T-helper 2 cell treated with Interferon-gamma antibody and Interleukin-4, amounts not matched to agents 5 μg/mL and 100 μg/mL, for 36 hours (primary cell): ENCODE measurements at regions not wholly inside any gene's neighbourhood (a gene's known extent, or its start where the extent isn't known, plus 50 kb on each side); places are given as distances from the start of the nearest gene placed in this dataset.
"Not testable (repeated sequence)": the region's sequence is repeated elsewhere in the genome, so short reads cannot be mapped to it uniquely, and the experiment has no call there.

Experiments
- DNase-seq: peaks from one replicate; pipeline ENCODE4 v3.0.0; 2021; ENCODE audit warnings: low spot score
- H3K27ac Mint-ChIP-seq: one replicate; pipeline ENCODE4 v1.8.0; 2021; ENCODE audit warnings: mild to moderate bottlenecking, mixed read lengths
- H3K27me3 Mint-ChIP-seq: one replicate; pipeline ENCODE4 v1.8.0; 2021; ENCODE audit warnings: low read depth, mixed read lengths
- H3K36me3 Mint-ChIP-seq: one replicate; pipeline ENCODE4 v1.8.0; 2021; ENCODE audit warnings: low read depth, mixed read lengths
- H3K4me1 Mint-ChIP-seq: one replicate; pipeline ENCODE4 v1.8.0; 2021; ENCODE audit warnings: low read depth, mixed read lengths
- H3K4me3 Mint-ChIP-seq: one replicate; pipeline ENCODE4 v1.8.0; 2022; ENCODE audit warnings: mild to moderate bottlenecking, moderate library complexity, mixed read lengths
- H3K9me3 Mint-ChIP-seq: one replicate; pipeline ENCODE4 v1.8.0; 2021; ENCODE audit warnings: mixed read lengths

- H3K27me3 Mint-ChIP-seq = no peaks in the 10 kb centered on the region
- H3K27ac Mint-ChIP-seq = no peak overlapping the region
- DNase-seq = no peak
- H3K4me1 Mint-ChIP-seq = no peaks in the 10 kb centered on the region
- no peaks in the 10 kb centered on the region for H3K36me3 Mint-ChIP-seq
- no peaks in the 10 kb centered on the region for H3K9me3 Mint-ChIP-seq
- H3K4me3 Mint-ChIP-seq = no peak overlapping the region
Observed at GRCh38 chr16:9658586-9658985, 523.6 kb downstream of the GRIN2A start.

DNA sequence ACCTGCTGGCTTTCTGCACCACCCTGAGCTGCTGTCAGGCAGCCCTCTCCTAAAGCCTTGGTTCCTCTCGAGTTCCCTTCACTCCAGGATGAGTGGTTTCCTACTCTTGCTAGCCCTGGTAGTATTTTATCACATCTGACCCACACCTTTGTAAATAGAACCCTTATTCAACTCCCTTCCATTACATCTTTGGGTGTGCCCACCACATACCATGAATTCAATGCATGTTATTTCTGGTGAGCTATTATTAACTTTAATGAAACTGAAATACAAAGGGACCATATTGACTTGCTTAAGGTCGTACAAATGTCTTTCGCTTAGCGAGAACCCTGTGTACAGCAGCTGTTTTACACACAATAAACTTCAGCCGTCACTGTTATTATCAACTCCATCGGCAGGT is 521.3 kb downstream of the GRIN2A start:
- no peak overlapping the region for H3K4me3 Mint-ChIP-seq
- H3K27ac Mint-ChIP-seq = no peak overlapping the region
- no peak for DNase-seq
- peaks cover 7% of the 10 kb centered on the region for H3K9me3 Mint-ChIP-seq
- no peaks in the 10 kb centered on the region for H3K27me3 Mint-ChIP-seq
- no peaks in the 10 kb centered on the region for H3K4me1 Mint-ChIP-seq
- no peaks in the 10 kb centered on the region for H3K36me3 Mint-ChIP-seq

GRCh38 chr16:9661336-9662017 is 520.8 kb downstream of the GRIN2A start:
- no peak for DNase-seq
- Mint-ChIP-seq H3K36me3 (no peaks in the 10 kb centered on the region), H3K27me3 (no peaks in the 10 kb centered on the region), H3K4me3 (no peak overlapping the region), H3K9me3 (peaks cover 9% of the 10 kb centered on the region), H3K27ac (no peak overlapping the region), H3K4me1 (no peaks in the 10 kb centered on the region)

- Mint-ChIP-seq H3K9me3 (peaks cover 9% of the 10 kb centered on the region), H3K36me3 (no peaks in the 10 kb centered on the region), H3K4me1 (no peaks in the 10 kb centered on the region), H3K27me3 (no peaks in the 10 kb centered on the region), H3K27ac (no peak overlapping the region), H3K4me3 (no peak overlapping the region)
- no peak for DNase-seq
Observed at GRCh38 chr16:9663588-9663987, 518.6 kb downstream of the GRIN2A start.

- no peaks in the 10 kb centered on the region for H3K4me1 Mint-ChIP-seq
- no peak overlapping the region for H3K4me3 Mint-ChIP-seq
- H3K36me3 Mint-ChIP-seq = no peaks in the 10 kb centered on the region
- H3K9me3 Mint-ChIP-seq = peaks cover 9% of the 10 kb centered on the region
- H3K27me3 Mint-ChIP-seq = no peaks in the 10 kb centered on the region
- DNase-seq = no peak
- H3K27ac Mint-ChIP-seq = no peak overlapping the region
Observed at GRCh38 chr16:9665851-9666271, 516.4 kb downstream of the GRIN2A start.

DNA sequence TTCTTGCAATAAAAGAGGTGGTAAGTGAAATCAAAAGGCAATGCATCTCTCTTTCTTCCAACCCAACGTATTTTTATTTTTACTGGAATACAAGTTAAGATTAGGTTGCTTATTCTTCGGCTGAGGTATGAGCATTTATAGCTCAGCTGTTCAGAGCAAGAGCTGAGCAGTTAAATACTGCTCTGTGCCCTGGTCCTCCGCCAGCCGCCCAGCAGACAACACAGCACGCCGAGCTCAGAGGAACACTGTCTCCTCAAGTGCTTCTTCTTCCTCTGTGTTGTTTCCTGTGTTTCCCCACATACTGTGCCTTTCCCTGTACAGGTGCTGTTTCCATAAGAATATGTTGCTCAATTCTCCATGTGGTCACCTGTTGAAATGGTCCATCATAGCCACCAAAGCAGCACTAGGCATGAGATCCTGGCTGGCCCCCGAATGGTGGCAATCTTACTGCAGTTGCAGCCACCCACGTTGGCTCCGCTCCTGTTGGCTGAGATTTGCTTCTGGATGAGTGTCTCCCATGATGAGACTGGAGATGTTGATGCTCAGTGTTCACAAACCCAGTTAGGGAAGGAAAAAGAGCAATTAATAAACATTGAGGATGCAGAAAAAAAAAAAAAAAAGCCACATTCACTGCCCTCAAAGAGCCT is 515.3 kb downstream of the GRIN2A start:
- Mint-ChIP-seq H3K36me3 (no peaks in the 10 kb centered on the region), H3K4me1 (no peaks in the 10 kb centered on the region), H3K27ac (no peak overlapping the region), H3K27me3 (no peaks in the 10 kb centered on the region), H3K9me3 (peaks cover 9% of the 10 kb centered on the region), H3K4me3 (no peak overlapping the region)
- no peak for DNase-seq

DNA sequence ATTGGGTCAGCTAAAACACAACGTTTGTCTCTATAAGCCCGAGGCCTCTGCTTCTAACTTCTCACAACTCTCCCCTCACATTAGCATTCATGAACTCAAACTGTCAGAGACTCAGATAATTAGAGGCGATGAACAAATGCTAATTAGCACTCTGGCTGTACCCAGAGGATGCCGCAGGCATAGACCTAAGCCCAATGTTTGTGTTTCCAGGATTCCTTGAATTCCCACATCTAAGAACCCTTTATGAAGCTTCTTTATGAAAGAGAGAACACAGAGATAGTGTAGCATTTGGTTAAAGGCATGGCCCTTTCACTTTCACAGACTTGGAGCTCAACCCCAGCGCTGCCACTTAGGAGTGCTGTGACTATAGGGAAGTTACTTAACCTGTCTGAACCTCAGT is 512.2 kb downstream of the GRIN2A start:
- Mint-ChIP-seq H3K27me3 (no peaks in the 10 kb centered on the region), H3K36me3 (no peaks in the 10 kb centered on the region), H3K27ac (no peak overlapping the region), H3K4me3 (no peak overlapping the region), H3K4me1 (no peaks in the 10 kb centered on the region), H3K9me3 (peaks cover 7% of the 10 kb centered on the region)
- no peak for DNase-seq

GRCh38 chr16:9670616-9671015 is 511.6 kb downstream of the GRIN2A start:
- H3K27me3 Mint-ChIP-seq, H3K4me1 Mint-ChIP-seq, H3K27ac Mint-ChIP-seq, DNase-seq, H3K4me3 Mint-ChIP-seq, H3K9me3 Mint-ChIP-seq, H3K36me3 Mint-ChIP-seq: not testable (repeated sequence)

DNA sequence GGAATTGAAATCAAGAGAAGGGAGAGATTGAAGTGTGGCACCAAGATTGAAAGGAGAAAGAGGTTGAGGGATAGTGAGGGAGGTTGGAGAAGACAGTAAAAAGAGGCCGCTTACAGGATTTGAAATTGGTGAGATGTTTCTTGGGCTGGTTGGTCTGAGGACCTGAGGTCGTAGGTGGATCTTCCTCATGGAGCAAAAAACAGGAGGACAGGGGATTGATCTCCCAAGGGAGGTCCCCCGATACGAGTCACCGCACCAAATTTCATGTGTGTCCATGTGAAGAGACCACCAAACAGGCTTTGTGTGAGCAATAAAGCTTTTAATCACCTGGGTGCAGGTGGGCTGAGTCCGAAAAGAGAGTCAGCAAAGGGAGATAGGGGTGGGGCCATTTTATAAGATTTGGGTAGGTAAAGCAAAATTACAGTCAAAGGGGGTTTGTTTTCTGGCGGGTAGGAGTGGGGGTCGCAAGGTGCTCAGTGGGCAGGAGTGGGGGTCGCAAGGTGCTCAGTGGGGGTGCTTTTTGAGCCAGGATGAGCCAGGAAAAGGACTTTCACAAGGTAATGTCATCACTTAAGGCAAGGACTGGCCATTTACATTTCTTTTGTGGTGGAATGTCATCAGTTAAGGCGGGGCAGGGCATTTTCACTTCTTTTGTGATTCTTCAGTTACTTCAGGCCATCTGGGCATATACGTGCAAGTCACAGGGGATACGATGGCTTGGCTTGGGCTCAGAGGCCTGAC is 505.5 kb downstream of the GRIN2A start:
- H3K4me1 Mint-ChIP-seq, DNase-seq, H3K27me3 Mint-ChIP-seq, H3K4me3 Mint-ChIP-seq, H3K9me3 Mint-ChIP-seq, H3K36me3 Mint-ChIP-seq, H3K27ac Mint-ChIP-seq: not testable (repeated sequence)

- Mint-ChIP-seq H3K4me1 (no peaks in the 10 kb centered on the region), H3K4me3 (no peak overlapping the region), H3K27me3 (no peaks in the 10 kb centered on the region), H3K9me3 (peaks cover 5% of the 10 kb centered on the region), H3K27ac (no peak overlapping the region), H3K36me3 (no peaks in the 10 kb centered on the region)
- no peak for DNase-seq
Observed at GRCh38 chr16:9677301-9677653, 505.0 kb downstream of the GRIN2A start.

DNA sequence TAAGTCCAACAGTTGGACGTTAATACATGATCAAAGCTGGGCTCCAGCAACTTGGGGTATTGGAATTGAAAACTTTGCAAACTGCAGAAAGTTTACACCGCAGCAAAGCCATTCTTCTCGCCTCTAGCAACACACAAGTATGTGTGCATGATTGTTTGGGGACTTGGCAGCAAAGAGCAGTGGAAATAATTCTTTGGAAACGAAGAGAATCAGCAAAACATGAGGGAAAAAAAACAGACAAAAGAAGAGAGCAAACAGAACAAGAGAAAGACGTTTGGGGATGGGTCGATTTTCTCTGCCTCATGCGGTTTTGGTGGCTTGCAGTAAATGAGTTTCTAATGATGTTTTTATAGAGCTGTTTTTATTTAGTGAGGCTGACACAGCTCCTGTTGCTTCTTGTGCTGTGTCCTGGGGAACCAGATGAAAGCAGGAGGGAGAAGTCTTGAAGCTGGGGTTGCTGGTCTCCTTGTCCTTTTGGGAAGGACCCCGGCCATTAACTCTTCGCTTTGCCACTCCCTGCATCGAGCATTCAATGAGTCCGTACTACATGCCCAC is 502.9 kb downstream of the GRIN2A start:
- no peak for DNase-seq
- Mint-ChIP-seq H3K36me3 (no peaks in the 10 kb centered on the region), H3K27ac (no peak overlapping the region), H3K4me1 (no peaks in the 10 kb centered on the region), H3K9me3 (peaks cover 20% of the 10 kb centered on the region), H3K27me3 (no peaks in the 10 kb centered on the region), H3K4me3 (no peak overlapping the region)

DNA sequence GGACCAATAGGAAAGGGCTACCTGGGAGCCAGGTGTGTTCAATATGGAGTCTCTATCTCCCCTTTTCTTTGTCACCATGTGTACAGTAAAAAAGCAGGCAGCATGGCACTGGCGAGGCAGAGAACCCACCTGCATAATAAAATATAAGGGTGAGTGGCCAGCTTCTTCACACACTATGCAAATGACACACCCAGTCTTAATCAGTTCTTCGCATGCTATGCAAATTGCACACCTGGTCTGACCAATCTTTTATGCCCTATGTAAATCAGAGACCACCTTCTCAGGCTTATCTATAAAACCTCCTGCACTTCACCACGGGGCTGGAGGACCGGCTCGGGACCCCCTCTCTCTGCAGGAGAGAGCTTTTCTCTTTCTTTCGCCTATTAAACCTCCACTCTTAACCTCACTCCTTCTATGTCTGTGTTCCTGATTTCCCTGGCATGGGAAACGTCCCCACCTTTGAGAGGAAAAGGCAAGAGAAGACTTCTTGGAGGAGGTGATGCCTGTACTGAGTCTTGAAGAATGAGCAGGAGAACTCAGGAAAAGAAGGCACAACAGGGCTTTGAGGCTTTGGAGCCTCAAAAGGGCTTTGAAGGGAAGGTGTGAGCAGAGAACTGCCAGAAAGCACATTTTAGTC is 502.1 kb downstream of the GRIN2A start:
- H3K4me3 Mint-ChIP-seq = no peak overlapping the region
- H3K27ac Mint-ChIP-seq = no peak overlapping the region
- H3K4me1 Mint-ChIP-seq = no peaks in the 10 kb centered on the region
- peaks cover 18% of the 10 kb centered on the region for H3K9me3 Mint-ChIP-seq
- no peaks in the 10 kb centered on the region for H3K36me3 Mint-ChIP-seq
- no peak for DNase-seq
- H3K27me3 Mint-ChIP-seq = no peaks in the 10 kb centered on the region

DNA sequence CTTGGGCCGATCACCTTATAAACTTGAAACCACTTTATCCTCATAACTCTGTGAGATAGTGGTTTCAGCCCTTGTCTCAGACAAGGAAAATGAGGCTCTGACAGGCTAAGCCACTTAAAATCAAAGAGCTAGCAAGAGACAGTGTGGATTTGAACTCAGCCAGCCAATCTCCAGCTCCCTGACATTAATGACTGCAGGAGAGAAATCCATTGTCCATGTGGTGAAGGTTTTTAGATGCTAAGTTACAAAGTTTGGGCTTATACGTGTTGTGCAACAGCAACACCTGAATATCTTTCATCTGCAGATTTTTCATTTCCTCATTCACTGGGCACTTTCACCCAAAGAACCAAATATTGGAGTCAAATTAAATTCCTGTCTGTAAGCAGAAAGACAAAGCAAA is 501.3 kb downstream of the GRIN2A start:
- Mint-ChIP-seq H3K4me3 (no peak overlapping the region), H3K4me1 (no peaks in the 10 kb centered on the region), H3K36me3 (no peaks in the 10 kb centered on the region), H3K27ac (no peak overlapping the region), H3K27me3 (no peaks in the 10 kb centered on the region), H3K9me3 (peaks cover 16% of the 10 kb centered on the region)
- no peak for DNase-seq

DNA sequence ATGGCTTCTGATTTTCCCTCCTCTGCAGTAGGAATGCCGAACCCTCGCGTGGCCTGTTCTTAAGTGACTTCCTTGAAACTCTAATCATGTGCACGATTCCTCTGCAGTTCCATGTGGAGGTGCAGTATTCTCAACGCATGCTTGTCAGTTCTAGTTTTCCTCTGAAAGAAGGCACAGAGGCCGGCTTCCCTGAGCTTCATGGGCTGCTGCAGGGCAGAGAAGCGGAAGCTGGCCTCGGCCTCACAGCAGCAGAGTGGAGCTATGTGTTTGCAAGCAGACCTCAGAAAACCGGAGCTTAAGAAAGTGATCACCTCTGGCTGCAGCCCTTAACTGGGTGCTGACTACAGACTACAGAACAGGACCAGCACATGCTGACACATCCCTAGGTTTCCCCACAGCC is 500.7 kb downstream of the GRIN2A start:
- Mint-ChIP-seq H3K9me3 (peaks cover 16% of the 10 kb centered on the region), H3K27ac (no peak overlapping the region)

More for the DNA sequence above, 500.7 kb downstream of the GRIN2A start:
- Mint-ChIP-seq H3K36me3 (no peaks in the 10 kb centered on the region), H3K4me1 (no peaks in the 10 kb centered on the region), H3K4me3 (no peak overlapping the region), H3K27me3 (no peaks in the 10 kb centered on the region)
- DNase-seq = no peak
